ENCODE measurements at regions not wholly inside any gene's neighbourhood (a gene's known extent, or its start where the extent isn't known, plus 50 kb on each side); places are given as distances from the start of the nearest gene placed in this dataset.

DNA sequence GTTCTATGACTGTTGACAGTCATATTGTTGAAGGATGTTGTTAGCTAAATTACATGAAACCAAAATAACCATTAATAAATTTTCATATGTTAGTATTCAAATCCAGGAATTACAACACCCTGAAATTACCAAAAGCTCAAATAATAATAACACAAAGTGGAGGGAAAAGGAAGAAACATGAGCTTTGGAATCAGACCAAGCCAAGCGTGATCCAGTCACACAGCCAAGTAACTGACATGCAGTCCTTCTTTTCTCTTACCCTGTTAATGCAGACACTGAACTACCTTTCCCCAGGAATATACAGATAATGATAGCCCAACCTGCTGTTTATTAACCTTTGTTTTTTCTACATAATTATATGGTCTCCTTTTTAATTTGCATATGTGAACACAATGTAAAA lies 130.2 kb downstream of the HS3ST1 start:
- no peaks in the 10 kb centered on the region for H3K36me3 Mint-ChIP-seq (ENCODE audit: low read depth)
- H3K4me3 Mint-ChIP-seq: no peak overlapping the region
- DNase-seq: no peak
- no peaks in the 10 kb centered on the region for H3K27me3 Mint-ChIP-seq
- no peaks in the 10 kb centered on the region for H3K4me1 Mint-ChIP-seq
- no peaks in the 10 kb centered on the region for H3K9me3 Mint-ChIP-seq
- intact Hi-C loops (cut with micrococcal nuclease): no loop called here
- no peak overlapping the region for H3K27ac Mint-ChIP-seq

DNA sequence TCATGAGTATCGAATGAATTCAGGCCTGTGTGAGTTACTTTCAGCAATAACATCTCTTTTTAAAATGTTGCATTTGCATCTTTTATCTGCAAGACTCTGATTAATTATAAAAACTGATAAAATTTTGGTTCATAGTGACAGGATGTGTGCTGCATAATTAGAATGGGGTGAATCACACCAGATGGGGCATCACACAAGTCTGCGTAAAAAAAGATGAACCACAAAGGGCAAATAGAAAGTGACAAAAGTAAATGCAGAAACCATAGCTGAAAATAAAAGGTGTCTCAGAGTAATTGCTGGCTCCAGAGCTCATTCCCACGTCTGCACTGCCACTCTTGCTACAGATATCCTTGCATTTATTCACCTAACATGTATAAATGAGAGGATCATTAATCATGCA lies 131.1 kb downstream of the HS3ST1 start:
- no peak for DNase-seq
- Mint-ChIP-seq H3K36me3 (ENCODE audit: low read depth) (no peaks in the 10 kb centered on the region), H3K4me1 (no peaks in the 10 kb centered on the region), H3K9me3 (no peaks in the 10 kb centered on the region), H3K27me3 (no peaks in the 10 kb centered on the region), H3K27ac (no peak overlapping the region), H3K4me3 (no peak overlapping the region)
- intact Hi-C loops (cut with micrococcal nuclease): no loop called here

DNA sequence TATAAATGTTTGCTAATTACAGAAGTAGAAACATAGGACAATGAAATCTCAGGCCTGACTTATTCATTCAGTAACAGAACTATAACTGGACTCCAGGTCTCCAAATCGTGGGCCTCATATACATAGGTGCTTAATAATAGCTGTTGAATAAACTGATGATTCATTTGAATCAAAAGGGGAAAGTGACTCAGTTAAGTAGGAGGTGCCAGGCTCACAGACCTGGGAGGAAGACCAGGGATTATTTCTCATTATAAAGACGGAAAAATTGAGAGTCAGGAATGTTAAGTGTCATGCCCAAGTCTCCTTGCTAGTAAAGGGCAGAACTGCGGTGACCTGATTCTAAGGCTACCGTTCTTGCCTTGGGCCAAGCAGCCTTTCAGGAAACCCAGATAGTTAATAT lies 131.5 kb downstream of the HS3ST1 start:
- no peaks in the 10 kb centered on the region for H3K36me3 Mint-ChIP-seq (ENCODE audit: low read depth)
- H3K4me3 Mint-ChIP-seq: no peak overlapping the region
- H3K27ac Mint-ChIP-seq: no peak overlapping the region
- H3K4me1 Mint-ChIP-seq: no peaks in the 10 kb centered on the region
- no peaks in the 10 kb centered on the region for H3K27me3 Mint-ChIP-seq
- intact Hi-C loops (cut with micrococcal nuclease): no loop called here
- no peaks in the 10 kb centered on the region for H3K9me3 Mint-ChIP-seq
- DNase-seq: no peak

DNA sequence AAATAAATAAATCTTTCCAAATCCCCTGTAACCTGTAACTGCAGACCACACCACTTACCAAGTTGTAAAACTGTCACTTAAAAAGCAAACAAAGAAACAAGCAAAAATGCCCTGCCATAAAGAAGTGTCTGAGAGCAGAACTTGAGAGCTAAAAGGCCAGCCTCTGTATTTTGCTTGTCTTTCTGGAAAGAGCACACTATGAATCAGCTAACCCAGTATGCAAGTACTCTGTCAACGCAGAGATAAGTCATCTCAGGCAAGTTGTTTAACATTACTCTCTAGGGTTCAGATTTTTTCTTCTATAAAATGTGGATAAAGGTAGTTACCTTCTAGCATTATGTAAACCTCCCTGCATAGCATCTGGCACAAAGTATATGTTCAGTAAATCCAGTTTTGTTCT lies 134.8 kb downstream of the HS3ST1 start:
- Mint-ChIP-seq H3K27me3 (no peaks in the 10 kb centered on the region), H3K4me1 (no peaks in the 10 kb centered on the region), H3K36me3 (ENCODE audit: low read depth) (no peaks in the 10 kb centered on the region), H3K4me3 (no peak overlapping the region), H3K27ac (no peak overlapping the region), H3K9me3 (no peaks in the 10 kb centered on the region)
- DNase-seq: no peak
- intact Hi-C loops (cut with micrococcal nuclease): no loop called here

DNA sequence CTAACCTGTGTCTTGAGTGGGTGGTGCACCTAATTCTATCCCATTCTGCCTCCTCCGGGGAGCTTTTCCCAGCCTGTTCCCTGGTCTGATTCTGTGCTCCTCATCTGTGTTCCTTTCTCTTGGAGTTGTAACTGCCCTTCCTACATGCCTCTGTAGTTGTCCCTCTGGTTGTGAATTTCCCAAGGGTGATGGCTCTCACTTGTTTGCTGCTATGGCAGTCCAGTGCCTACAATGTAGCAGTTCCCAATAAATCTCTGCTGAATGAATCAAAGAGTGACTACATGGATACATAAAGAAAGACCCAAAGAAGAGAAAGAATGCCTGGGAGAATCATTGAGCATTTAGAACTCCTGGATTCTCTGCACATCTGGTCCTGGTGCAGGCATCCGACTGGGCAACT lies 141.6 kb downstream of the HS3ST1 start:
- Mint-ChIP-seq H3K27me3 (no peaks in the 10 kb centered on the region), H3K27ac (no peak overlapping the region), H3K36me3 (ENCODE audit: low read depth) (no peaks in the 10 kb centered on the region), H3K4me1 (no peaks in the 10 kb centered on the region), H3K4me3 (no peak overlapping the region), H3K9me3 (peaks cover 7% of the 10 kb centered on the region)
- no peak for DNase-seq
- intact Hi-C loops (cut with micrococcal nuclease): no loop called here

GRCh38 chr4:11286533-11286932 lies 142.2 kb downstream of the HS3ST1 start:
- no peak overlapping the region for H3K27ac Mint-ChIP-seq
- H3K4me1 Mint-ChIP-seq: no peaks in the 10 kb centered on the region
- H3K4me3 Mint-ChIP-seq: no peak overlapping the region
- DNase-seq: no peak
- H3K36me3 Mint-ChIP-seq (ENCODE audit: low read depth): no peaks in the 10 kb centered on the region
- no peaks in the 10 kb centered on the region for H3K27me3 Mint-ChIP-seq
- peaks cover 7% of the 10 kb centered on the region for H3K9me3 Mint-ChIP-seq
- intact Hi-C loops (cut with micrococcal nuclease): no loop called here

DNA sequence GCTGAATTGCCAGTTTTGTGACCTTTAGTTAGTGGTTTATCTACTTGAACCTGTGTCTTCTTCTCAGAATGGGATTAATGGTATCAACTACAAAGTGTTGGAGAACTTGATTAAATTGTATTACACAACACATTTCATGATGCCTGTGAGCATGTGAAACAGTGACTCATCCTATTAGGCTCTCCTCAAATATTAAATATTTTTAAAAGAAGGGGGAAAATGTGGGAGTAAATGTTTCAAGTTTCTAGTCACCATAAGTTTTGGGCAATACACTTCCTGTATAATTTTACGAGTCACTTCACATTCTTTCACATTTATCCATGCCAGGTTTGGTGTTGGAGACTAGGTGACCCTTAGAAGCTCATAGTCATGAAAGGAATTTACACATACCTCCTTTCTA lies 147.0 kb downstream of the HS3ST1 start:
- Mint-ChIP-seq H3K4me3 (no peak overlapping the region), H3K27ac (no peak overlapping the region), H3K4me1 (no peaks in the 10 kb centered on the region), H3K27me3 (no peaks in the 10 kb centered on the region), H3K36me3 (ENCODE audit: low read depth) (no peaks in the 10 kb centered on the region), H3K9me3 (peaks cover 7% of the 10 kb centered on the region)
- DNase-seq: no peak
- intact Hi-C loops (cut with micrococcal nuclease): no loop called here

- no peaks in the 10 kb centered on the region for H3K36me3 Mint-ChIP-seq (ENCODE audit: low read depth)
- H3K27ac Mint-ChIP-seq: no peak overlapping the region
- H3K9me3 Mint-ChIP-seq: no peaks in the 10 kb centered on the region
- H3K4me3 Mint-ChIP-seq: no peak overlapping the region
- no peak for DNase-seq
- no peaks in the 10 kb centered on the region for H3K27me3 Mint-ChIP-seq
- H3K4me1 Mint-ChIP-seq: no peaks in the 10 kb centered on the region
- intact Hi-C loops (cut with micrococcal nuclease): no loop called here
Measured at GRCh38 chr4:11271263-11271662, 157.4 kb downstream of the HS3ST1 start.

DNA sequence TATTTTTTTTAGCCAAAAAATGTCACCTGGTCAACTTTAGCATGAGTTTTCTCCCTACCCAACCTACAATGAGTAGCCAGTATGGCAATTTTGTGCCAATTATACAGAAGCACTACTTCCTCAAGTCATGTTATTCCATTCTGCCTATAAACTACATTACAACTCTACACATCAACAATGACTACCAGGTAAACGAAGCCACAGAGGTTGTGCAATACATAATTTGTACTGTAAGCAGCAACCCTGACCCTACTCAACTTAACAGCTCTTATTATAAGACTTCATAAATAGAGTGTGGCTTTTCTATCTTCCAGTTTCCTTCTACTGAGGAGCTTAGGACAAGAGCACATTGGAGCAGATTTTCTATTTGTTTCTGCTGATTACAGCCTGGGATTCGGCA lies 160.5 kb downstream of the HS3ST1 start:
- Mint-ChIP-seq H3K27me3 (no peaks in the 10 kb centered on the region), H3K4me1 (no peaks in the 10 kb centered on the region), H3K36me3 (ENCODE audit: low read depth) (no peaks in the 10 kb centered on the region), H3K9me3 (no peaks in the 10 kb centered on the region), H3K27ac (no peak overlapping the region), H3K4me3 (no peak overlapping the region)
- intact Hi-C loops (cut with micrococcal nuclease): no loop called here
- DNase-seq: no peak

DNA sequence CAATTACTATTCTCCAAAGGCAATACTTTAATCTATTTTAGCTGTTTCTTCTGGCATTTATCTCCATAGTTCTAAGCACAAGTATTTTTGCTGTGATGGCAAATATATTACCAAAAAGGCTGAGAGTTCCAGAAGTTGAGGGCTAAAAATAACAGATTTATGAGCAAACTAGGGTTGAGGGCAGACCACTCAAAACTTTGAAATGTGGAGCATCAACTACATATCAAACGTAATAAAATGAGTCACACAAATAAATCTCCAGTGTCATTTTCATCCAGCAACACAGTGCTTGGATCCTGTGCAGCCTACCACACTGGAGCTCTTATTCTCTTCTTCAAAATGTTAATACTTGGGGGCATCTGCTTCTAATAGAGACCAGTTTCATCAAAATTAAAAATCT lies 163.9 kb downstream of the HS3ST1 start:
- DNase-seq: no peak
- no peaks in the 10 kb centered on the region for H3K9me3 Mint-ChIP-seq
- no peaks in the 10 kb centered on the region for H3K4me1 Mint-ChIP-seq
- intact Hi-C loops (cut with micrococcal nuclease): no loop called here
- no peak overlapping the region for H3K4me3 Mint-ChIP-seq
- H3K27ac Mint-ChIP-seq: no peak overlapping the region
- H3K36me3 Mint-ChIP-seq (ENCODE audit: low read depth): no peaks in the 10 kb centered on the region
- no peaks in the 10 kb centered on the region for H3K27me3 Mint-ChIP-seq

- H3K9me3 Mint-ChIP-seq: no peaks in the 10 kb centered on the region
- H3K36me3 Mint-ChIP-seq (ENCODE audit: low read depth): no peaks in the 10 kb centered on the region
- intact Hi-C loops (cut with micrococcal nuclease): no loop called here
- H3K27ac Mint-ChIP-seq: no peak overlapping the region
- no peaks in the 10 kb centered on the region for H3K4me1 Mint-ChIP-seq
- no peaks in the 10 kb centered on the region for H3K27me3 Mint-ChIP-seq
- DNase-seq: no peak
- H3K4me3 Mint-ChIP-seq: no peak overlapping the region
Measured at GRCh38 chr4:11264346-11264745, 164.3 kb downstream of the HS3ST1 start.

DNA sequence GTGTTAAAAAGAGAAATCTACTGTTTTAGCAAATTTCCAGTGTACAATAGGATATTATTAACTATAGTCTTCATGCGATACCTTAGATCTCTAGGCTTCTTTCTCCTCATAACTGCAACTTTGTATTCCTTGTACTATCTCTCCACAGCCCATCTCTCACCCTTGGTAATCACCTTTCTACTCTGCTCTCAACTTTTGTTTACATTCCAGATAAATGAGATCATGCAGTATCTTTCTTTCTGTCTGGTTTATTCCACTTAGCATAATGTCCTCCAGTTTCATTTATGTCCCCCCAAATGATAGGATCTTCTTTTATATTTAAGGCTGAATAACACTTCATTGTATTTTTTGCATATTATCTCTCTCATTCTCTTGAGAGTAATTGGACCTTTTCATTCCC lies 165.5 kb downstream of the HS3ST1 start:
- intact Hi-C loops (cut with micrococcal nuclease): no loop called here
- H3K9me3 Mint-ChIP-seq: no peaks in the 10 kb centered on the region
- H3K4me1 Mint-ChIP-seq: no peaks in the 10 kb centered on the region
- no peak overlapping the region for H3K27ac Mint-ChIP-seq
- no peaks in the 10 kb centered on the region for H3K36me3 Mint-ChIP-seq (ENCODE audit: low read depth)
- H3K27me3 Mint-ChIP-seq: no peaks in the 10 kb centered on the region
- no peak for DNase-seq
- H3K4me3 Mint-ChIP-seq: no peak overlapping the region

- intact Hi-C loops (cut with micrococcal nuclease): no loop called here
- no peaks in the 10 kb centered on the region for H3K27me3 Mint-ChIP-seq
- H3K36me3 Mint-ChIP-seq (ENCODE audit: low read depth): no peaks in the 10 kb centered on the region
- no peak overlapping the region for H3K4me3 Mint-ChIP-seq
- no peaks in the 10 kb centered on the region for H3K9me3 Mint-ChIP-seq
- DNase-seq: no peak
- H3K27ac Mint-ChIP-seq: no peak overlapping the region
- H3K4me1 Mint-ChIP-seq: no peaks in the 10 kb centered on the region
Measured at GRCh38 chr4:11261066-11261850, 167.4 kb downstream of the HS3ST1 start.

GRCh38 chr4:11259837-11260236 lies 168.9 kb downstream of the HS3ST1 start:
- no peaks in the 10 kb centered on the region for H3K9me3 Mint-ChIP-seq
- H3K4me1 Mint-ChIP-seq: no peaks in the 10 kb centered on the region
- no peaks in the 10 kb centered on the region for H3K27me3 Mint-ChIP-seq
- DNase-seq: no peak
- intact Hi-C loops (cut with micrococcal nuclease): no loop called here
- H3K4me3 Mint-ChIP-seq: no peak overlapping the region
- H3K27ac Mint-ChIP-seq: no peak overlapping the region
- no peaks in the 10 kb centered on the region for H3K36me3 Mint-ChIP-seq (ENCODE audit: low read depth)

DNA sequence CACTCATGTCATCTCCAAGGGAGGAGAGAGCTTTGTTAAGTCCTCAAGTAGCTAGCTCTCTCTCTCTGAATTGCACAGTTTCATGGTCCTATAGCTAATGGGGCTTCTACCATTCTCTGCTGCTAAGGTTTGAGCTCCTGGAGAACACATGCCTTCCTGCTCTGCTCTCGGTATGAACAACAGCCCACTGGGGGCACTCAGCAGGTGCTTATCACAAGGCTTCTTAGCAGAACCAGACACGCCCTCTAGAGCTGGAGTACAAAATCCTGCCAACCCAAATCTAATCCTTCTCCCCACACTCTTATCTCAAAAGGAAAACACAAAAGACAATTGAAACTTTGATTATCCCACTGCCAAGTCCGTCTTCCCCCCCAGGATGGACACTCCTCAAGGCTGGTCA lies 176.5 kb downstream of the HS3ST1 start:
- Mint-ChIP-seq H3K27ac (no peak overlapping the region), H3K4me1 (no peaks in the 10 kb centered on the region), H3K9me3 (peaks cover 5% of the 10 kb centered on the region), H3K4me3 (no peak overlapping the region), H3K36me3 (ENCODE audit: low read depth) (no peaks in the 10 kb centered on the region), H3K27me3 (no peaks in the 10 kb centered on the region)
- DNase-seq: no peak
- intact Hi-C loops (cut with micrococcal nuclease): no loop called here

Measured in activated CD4-positive, alpha-beta T cell treated with anti-CD3 and anti-CD28 coated beads, Interleukin-2, amount 10 ng/mL, durations not matched to agents 24 days and 14 days (primary cell).